ENCODE measurements at regions not wholly inside any gene's neighbourhood (a gene's known extent, or its start where the extent isn't known, plus 50 kb on each side); places are given as distances from the start of the nearest gene placed in this dataset.

DNA sequence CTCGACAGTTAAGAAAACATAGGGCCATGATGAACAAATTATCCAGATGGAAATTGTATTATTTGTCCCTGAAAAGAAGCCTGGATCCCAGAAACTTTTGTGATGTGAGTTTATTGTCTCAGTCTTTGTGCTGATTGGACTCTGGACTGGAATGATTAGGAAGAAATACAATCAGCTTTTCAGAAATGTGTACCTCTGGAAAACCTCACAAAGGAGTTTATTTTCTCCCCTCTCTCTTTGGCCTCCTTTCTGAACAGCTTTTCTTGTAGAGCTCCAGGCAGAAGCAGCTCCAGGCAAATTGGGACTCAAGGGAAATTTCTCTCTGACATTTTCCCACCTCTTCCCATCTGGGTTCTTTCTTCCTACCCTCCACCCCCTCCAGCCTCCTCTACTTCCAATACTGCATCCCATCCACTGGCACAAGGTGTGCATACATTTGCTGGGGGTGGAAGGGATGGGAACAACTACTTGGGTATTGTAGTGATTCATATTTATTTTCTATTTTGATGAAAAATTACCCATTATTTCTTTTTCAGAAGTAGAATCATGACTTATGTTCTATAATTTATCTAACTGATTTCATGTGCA, 119.7 kb downstream of the CD47 start:
- TF ChIP-seq CTCF (optimal IDR thresholded peaks at IDR 0.05 in 1 of 3, IDR thresholded peaks at IDR 0.05 in 1 of 3, conservative IDR thresholded peaks at IDR 0.05 in 1 of 3; ENCODE audit: extremely low read depth in 1 of 3, insufficient read depth in 2 of 3, low read length in 3 of 3), result no peak
- TF ChIP-seq EZH2 (IDR thresholded peaks at IDR 0.05; ENCODE audit: low read length), result no peak
- Histone ChIP-seq H3K9me3 (ENCODE audit: control insufficient read depth, low read depth, low read length) (no peaks in the 10 kb centered on the region), H3K9me1 (ENCODE audit: control insufficient read depth, extremely low read depth, insufficient read depth, low read length) (no peaks in the 10 kb centered on the region), H3K4me3 (ENCODE audit: control insufficient read depth in 2 of 3, extremely low read depth in 1 of 3, insufficient read depth in 2 of 3, low read depth in 1 of 3, low read length in 3 of 3) (no peak overlapping the region), H3K36me3 (ENCODE audit: control insufficient read depth in 2 of 2, extremely low read depth in 1 of 2, insufficient read depth in 2 of 2, low read length in 2 of 2) (no peaks in the 10 kb centered on the region), H4K20me1 (ENCODE audit: control insufficient read depth, extremely low read depth, insufficient read depth, low read length) (no peaks in the 10 kb centered on the region), H3K4me1 (ENCODE audit: control insufficient read depth, extremely low read depth, insufficient read depth, low read length) (no peaks in the 10 kb centered on the region), H2AFZ (ENCODE audit: control insufficient read depth, low read length) (no peak overlapping the region), H3K27ac (ENCODE audit: control insufficient read depth, insufficient read depth, low read length) (no peak overlapping the region), H3K9ac (ENCODE audit: control insufficient read depth, extremely low read depth, insufficient read depth, low read length) (no peak overlapping the region), H3K4me2 (ENCODE audit: control insufficient read depth, extremely low read depth, insufficient read depth, low read depth, low read length) (no peak overlapping the region), H3K27me3 (ENCODE audit: control insufficient read depth, extremely low read depth, insufficient read depth, low read length) (no peaks in the 10 kb centered on the region), H3K79me2 (ENCODE audit: control insufficient read depth, insufficient read depth, low read length) (no peaks in the 10 kb centered on the region)
- dilution Hi-C loops (cut with MboI; ENCODE audit: extremely low pct_ligation_motif_present, low sequenced_read_pairs), result no loop called here
- no peak for FAIRE-seq
- DNase-seq (ENCODE audit: low read depth, low spot score), result no peak

GRCh38 chr3:107969994-107970819, 120.6 kb downstream of the CD47 start:
- Histone ChIP-seq H3K79me2 (ENCODE audit: control insufficient read depth, insufficient read depth, low read length) (no peaks in the 10 kb centered on the region), H3K27ac (ENCODE audit: control insufficient read depth, insufficient read depth, low read length) (no peak overlapping the region), H3K9me3 (ENCODE audit: control insufficient read depth, low read depth, low read length) (no peaks in the 10 kb centered on the region), H3K27me3 (ENCODE audit: control insufficient read depth, extremely low read depth, insufficient read depth, low read length) (no peaks in the 10 kb centered on the region), H4K20me1 (ENCODE audit: control insufficient read depth, extremely low read depth, insufficient read depth, low read length) (no peaks in the 10 kb centered on the region), H3K4me1 (ENCODE audit: control insufficient read depth, extremely low read depth, insufficient read depth, low read length) (no peaks in the 10 kb centered on the region), H3K36me3 (ENCODE audit: control insufficient read depth in 2 of 2, extremely low read depth in 1 of 2, insufficient read depth in 2 of 2, low read length in 2 of 2) (no peaks in the 10 kb centered on the region), H2AFZ (ENCODE audit: control insufficient read depth, low read length) (no peak overlapping the region), H3K9me1 (ENCODE audit: control insufficient read depth, extremely low read depth, insufficient read depth, low read length) (no peaks in the 10 kb centered on the region), H3K4me2 (ENCODE audit: control insufficient read depth, extremely low read depth, insufficient read depth, low read depth, low read length) (no peak overlapping the region), H3K4me3 (ENCODE audit: control insufficient read depth in 2 of 3, extremely low read depth in 1 of 3, insufficient read depth in 2 of 3, low read depth in 1 of 3, low read length in 3 of 3) (no peak overlapping the region), H3K9ac (ENCODE audit: control insufficient read depth, extremely low read depth, insufficient read depth, low read length) (no peak overlapping the region)
- FAIRE-seq (peak; percentile 39), DNase-seq (ENCODE audit: low read depth, low spot score) (no peak)
- dilution Hi-C loops (cut with MboI; ENCODE audit: extremely low pct_ligation_motif_present, low sequenced_read_pairs), result no loop called here
- no peak for TF ChIP-seq EZH2 (IDR thresholded peaks at IDR 0.05; ENCODE audit: low read length)
- no peak for TF ChIP-seq CTCF (optimal IDR thresholded peaks at IDR 0.05 in 1 of 3, IDR thresholded peaks at IDR 0.05 in 1 of 3, conservative IDR thresholded peaks at IDR 0.05 in 1 of 3; ENCODE audit: extremely low read depth in 1 of 3, insufficient read depth in 2 of 3, low read length in 3 of 3)

Data from keratinocyte (primary cell).